Activated CD4-positive, alpha-beta T cell treated with anti-CD3 and anti-CD28 coated beads, Interleukin-2, amount 10 ng/mL, durations not matched to agents 24 days and 14 days (primary cell): ENCODE measurements at regions not wholly inside any gene's neighbourhood (a gene's known extent, or its start where the extent isn't known, plus 50 kb on each side); places are given as distances from the start of the nearest gene placed in this dataset.
A peak's percentile ranks its signal among the peaks of the same experiment; 100 is the strongest.

Source experiments
- DNase-seq: peaks from one replicate; pipeline ENCODE4 v3.0.0; 2022
- H3K27ac Mint-ChIP-seq: one replicate; pipeline ENCODE4 v1.8.0; 2022; ENCODE audit warnings: mild to moderate bottlenecking, mixed read lengths
- H3K27me3 Mint-ChIP-seq: one replicate; pipeline ENCODE4 v1.8.0; 2022; ENCODE audit warnings: mixed read lengths
- H3K36me3 Mint-ChIP-seq: one replicate; pipeline ENCODE4 v1.8.0; 2022; ENCODE audit warnings: low read depth, mild to moderate bottlenecking, mixed read lengths
- H3K4me1 Mint-ChIP-seq: one replicate; pipeline ENCODE4 v1.8.0; 2021; ENCODE audit warnings: mixed read lengths
- H3K4me3 Mint-ChIP-seq: one replicate; pipeline ENCODE4 v1.8.0; 2022; ENCODE audit warnings: mild to moderate bottlenecking, moderate library complexity, mixed read lengths
- H3K9me3 Mint-ChIP-seq: one replicate; pipeline ENCODE4 v1.8.0; 2021; ENCODE audit warnings: mixed read lengths
- intact Hi-C: fragments of 100-400 bp; cut with micrococcal nuclease; formaldehyde crosslinking; loops from one replicate; pipeline ENCODE4 v1.15.1; 2023

DNA sequence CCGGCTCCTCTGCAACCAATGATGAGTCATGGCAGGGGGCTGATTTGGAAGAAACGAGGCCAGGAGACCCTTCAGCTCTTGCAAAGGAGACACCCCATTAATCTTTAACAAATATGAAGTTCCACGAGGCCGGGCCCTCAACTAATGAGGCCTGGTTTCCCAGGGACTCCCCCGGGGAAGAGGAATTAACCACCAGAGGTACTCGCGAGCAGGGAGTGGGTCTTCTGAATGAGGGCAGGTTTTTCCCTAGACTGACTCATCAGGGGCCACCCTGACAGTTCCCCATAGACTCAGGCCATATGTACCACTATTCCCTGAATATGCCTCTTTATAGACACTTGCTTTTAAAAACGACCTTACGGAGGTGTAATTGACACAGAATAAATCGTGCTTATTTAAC is 150.7 kb upstream of the LHX5 start:
- Mint-ChIP-seq H3K4me3 (no peak overlapping the region), H3K9me3 (peaks cover 6% of the 10 kb centered on the region), H3K27ac (no peak overlapping the region), H3K4me1 (no peaks in the 10 kb centered on the region), H3K27me3 (no peaks in the 10 kb centered on the region), H3K36me3 (no peaks in the 10 kb centered on the region)
- intact Hi-C loops: no loop called here
- no peak for DNase-seq

DNA sequence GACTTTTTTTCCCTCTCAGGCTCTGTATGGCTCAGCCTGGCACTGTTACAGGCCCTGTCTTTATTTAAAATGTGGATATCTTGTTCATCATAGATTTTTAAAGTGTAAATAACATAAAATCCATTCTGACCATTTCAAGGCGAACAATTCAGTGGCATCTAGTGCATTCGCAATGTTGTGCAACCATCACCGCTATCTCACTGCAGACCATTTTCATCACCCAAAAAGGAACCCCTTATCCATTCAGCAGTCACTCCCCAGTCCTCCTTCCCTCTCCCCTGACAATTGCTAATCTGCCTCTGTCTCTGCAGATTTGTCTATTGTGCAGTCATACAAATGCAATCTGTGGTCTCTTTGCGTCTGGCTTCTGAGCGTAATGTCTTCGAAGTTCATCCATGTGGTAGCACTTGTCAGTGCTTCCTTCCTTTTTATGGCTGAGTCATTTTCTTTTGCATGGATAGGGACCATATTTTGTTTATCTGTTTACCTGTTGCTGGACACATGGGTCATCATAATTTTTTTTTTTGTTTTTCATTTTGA is 148.8 kb upstream of the LHX5 start:
- no peaks in the 10 kb centered on the region for H3K36me3 Mint-ChIP-seq
- H3K4me1 Mint-ChIP-seq: no peaks in the 10 kb centered on the region
- DNase-seq: no peak
- no peak overlapping the region for H3K27ac Mint-ChIP-seq
- no peaks in the 10 kb centered on the region for H3K27me3 Mint-ChIP-seq
- intact Hi-C loops: no loop called here
- peaks cover 3% of the 10 kb centered on the region for H3K9me3 Mint-ChIP-seq
- no peak overlapping the region for H3K4me3 Mint-ChIP-seq

GRCh38 chr12:113619202-113619601 is 147.5 kb upstream of the LHX5 start:
- H3K36me3 Mint-ChIP-seq: no peaks in the 10 kb centered on the region
- DNase-seq: no peak
- H3K27me3 Mint-ChIP-seq: no peaks in the 10 kb centered on the region
- intact Hi-C loops: no loop called here
- H3K4me1 Mint-ChIP-seq: no peaks in the 10 kb centered on the region
- no peak overlapping the region for H3K4me3 Mint-ChIP-seq
- no peaks in the 10 kb centered on the region for H3K9me3 Mint-ChIP-seq
- no peak overlapping the region for H3K27ac Mint-ChIP-seq

- H3K27ac Mint-ChIP-seq: no peak overlapping the region
- intact Hi-C loops: no loop called here
- peaks cover 32% of the 10 kb centered on the region for H3K27me3 Mint-ChIP-seq
These were observed 141.7 kb upstream of the LHX5 start for GRCh38 chr12:113613414-113613813.

GRCh38 chr12:113612793-113613192 is 141.1 kb upstream of the LHX5 start:
- H3K9me3 Mint-ChIP-seq: no peaks in the 10 kb centered on the region
- no peak overlapping the region for H3K27ac Mint-ChIP-seq
- DNase-seq: no peak
- peaks cover 32% of the 10 kb centered on the region for H3K27me3 Mint-ChIP-seq
- no peaks in the 10 kb centered on the region for H3K4me1 Mint-ChIP-seq
- intact Hi-C loops: no loop called here
- no peak overlapping the region for H3K4me3 Mint-ChIP-seq
- no peaks in the 10 kb centered on the region for H3K36me3 Mint-ChIP-seq

More at GRCh38 chr12:113613414-113613813, 141.7 kb upstream of the LHX5 start:
- no peak overlapping the region for H3K4me3 Mint-ChIP-seq
- DNase-seq: no peak
- H3K4me1 Mint-ChIP-seq: no peaks in the 10 kb centered on the region
- no peaks in the 10 kb centered on the region for H3K36me3 Mint-ChIP-seq
- H3K9me3 Mint-ChIP-seq: no peaks in the 10 kb centered on the region

GRCh38 chr12:113612076-113612728 is 140.5 kb upstream of the LHX5 start:
- DNase-seq: no peak
- Mint-ChIP-seq H3K4me1 (no peaks in the 10 kb centered on the region), H3K36me3 (no peaks in the 10 kb centered on the region), H3K4me3 (no peak overlapping the region), H3K27me3 (peaks cover 32% of the 10 kb centered on the region), H3K27ac (no peak overlapping the region), H3K9me3 (no peaks in the 10 kb centered on the region)
- intact Hi-C loops: no loop called here

- no peak overlapping the region for H3K27ac Mint-ChIP-seq
- DNase-seq: no peak
- no peaks in the 10 kb centered on the region for H3K4me1 Mint-ChIP-seq
- H3K4me3 Mint-ChIP-seq: no peak overlapping the region
- intact Hi-C loops: no loop called here
- peaks cover 32% of the 10 kb centered on the region for H3K27me3 Mint-ChIP-seq
- no peaks in the 10 kb centered on the region for H3K9me3 Mint-ChIP-seq
- H3K36me3 Mint-ChIP-seq: no peaks in the 10 kb centered on the region
These were observed 140.0 kb upstream of the LHX5 start for GRCh38 chr12:113611652-113612051.

DNA sequence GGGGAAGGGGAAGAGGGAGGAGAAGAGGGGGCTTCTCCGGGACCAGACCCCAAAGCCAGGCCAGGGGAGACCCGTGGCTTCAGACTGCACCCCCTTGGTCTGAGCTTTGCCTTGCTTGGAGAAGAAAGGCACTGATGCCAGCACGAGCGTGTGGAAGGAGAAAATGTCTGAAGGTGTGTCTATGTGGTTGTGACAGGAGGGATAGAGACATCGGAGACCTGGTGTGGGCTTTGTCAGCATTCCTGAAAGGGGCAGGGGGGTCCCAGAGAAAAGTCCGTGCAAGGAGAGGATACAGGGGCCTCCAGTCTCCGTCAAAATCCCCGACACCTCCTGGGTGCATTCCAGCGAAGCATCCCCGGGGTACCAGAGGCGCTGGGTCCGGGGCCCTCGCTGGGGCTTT is 139.0 kb upstream of the LHX5 start:
- H3K27ac Mint-ChIP-seq: no peak overlapping the region

DNA sequence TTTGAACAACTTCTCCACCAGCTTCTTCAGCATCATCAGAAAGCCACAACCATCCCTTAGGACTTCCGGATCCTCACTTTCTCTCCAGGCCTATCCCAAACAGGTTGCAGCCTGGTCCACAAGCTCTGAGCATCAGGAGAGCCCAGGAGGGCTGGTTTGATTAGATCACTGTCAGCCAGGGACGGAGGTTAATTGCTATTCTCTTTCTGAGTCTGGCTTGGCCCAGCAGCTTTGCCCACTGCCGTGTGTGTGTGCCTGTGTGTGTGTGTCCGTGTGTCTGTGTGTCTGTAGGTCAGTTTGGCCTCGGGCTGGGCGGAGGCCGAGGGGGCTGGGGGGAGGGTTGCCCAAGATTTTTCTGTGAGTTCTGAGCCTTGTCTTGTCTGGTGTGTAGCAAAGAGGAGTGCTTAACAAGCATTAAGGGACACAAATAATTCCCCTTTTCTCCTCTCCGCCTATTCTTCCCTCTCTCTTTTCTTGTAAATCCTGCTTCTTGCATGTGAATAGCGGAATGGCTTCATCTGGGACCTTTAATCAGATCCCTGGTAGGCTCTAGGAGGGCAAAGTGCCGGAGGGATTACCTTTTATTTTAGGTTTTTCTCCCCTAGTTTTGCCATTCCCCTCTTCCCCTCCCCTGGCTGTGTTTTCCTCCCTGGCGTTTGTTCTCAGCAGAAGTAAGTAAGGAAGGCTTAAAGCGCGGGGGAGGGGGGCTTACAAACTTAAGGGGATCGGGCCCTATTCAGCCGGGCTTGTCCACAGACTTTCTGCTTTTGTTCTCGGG is 138.2 kb upstream of the LHX5 start:
- H3K27ac Mint-ChIP-seq: no peak overlapping the region
- no peaks in the 10 kb centered on the region for H3K36me3 Mint-ChIP-seq
- H3K4me3 Mint-ChIP-seq: no peak overlapping the region
- no peaks in the 10 kb centered on the region for H3K9me3 Mint-ChIP-seq
- no peaks in the 10 kb centered on the region for H3K4me1 Mint-ChIP-seq
- intact Hi-C loops: no loop called here
- peaks cover 32% of the 10 kb centered on the region for H3K27me3 Mint-ChIP-seq
- DNase-seq: no peak

More for the DNA sequence above, 139.0 kb upstream of the LHX5 start:
- H3K4me1 Mint-ChIP-seq: no peaks in the 10 kb centered on the region
- H3K9me3 Mint-ChIP-seq: no peaks in the 10 kb centered on the region
- H3K4me3 Mint-ChIP-seq: no peak overlapping the region
- no peak for DNase-seq
- intact Hi-C loops: no loop called here
- peaks cover 32% of the 10 kb centered on the region for H3K27me3 Mint-ChIP-seq
- H3K36me3 Mint-ChIP-seq: no peaks in the 10 kb centered on the region

- Mint-ChIP-seq H3K4me3 (no peak overlapping the region), H3K9me3 (no peaks in the 10 kb centered on the region), H3K4me1 (no peaks in the 10 kb centered on the region), H3K27me3 (peaks cover 4% of the 10 kb centered on the region), H3K27ac (no peak overlapping the region), H3K36me3 (no peaks in the 10 kb centered on the region)
- DNase-seq: no peak
- intact Hi-C loops: no loop called here
These were observed 133.0 kb upstream of the LHX5 start for GRCh38 chr12:113604666-113605065.

DNA sequence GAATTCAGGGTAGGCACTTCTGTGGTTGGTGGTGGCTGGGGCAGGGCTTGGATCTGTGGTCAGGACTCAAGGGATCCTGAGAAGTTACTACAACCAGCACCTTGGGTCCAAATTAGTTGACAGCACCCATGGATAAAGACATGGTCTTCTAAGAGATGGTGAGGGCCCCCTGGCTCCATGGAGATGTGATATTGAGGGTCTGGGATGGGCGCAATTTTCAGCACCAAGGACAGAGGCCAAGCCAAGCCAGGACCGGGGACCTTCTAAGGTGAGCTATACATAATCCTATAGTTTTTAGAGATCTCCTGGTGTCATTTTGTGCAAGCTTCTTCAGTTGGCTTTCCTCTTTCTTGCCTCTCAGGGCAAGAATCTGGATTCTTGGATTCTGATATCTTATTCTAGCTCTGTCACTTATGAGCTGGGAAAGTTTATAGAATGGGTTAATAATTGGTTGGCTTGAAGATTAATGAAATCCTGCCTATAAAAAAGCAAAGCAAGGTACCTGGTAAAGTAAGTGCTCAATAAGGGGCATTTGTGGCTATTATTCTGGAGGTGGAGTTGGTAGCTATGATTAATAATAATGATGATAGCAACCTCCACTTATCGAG is 130.1 kb upstream of the LHX5 start:
- Mint-ChIP-seq H3K27me3 (no peaks in the 10 kb centered on the region), H3K27ac (no peak overlapping the region), H3K36me3 (no peaks in the 10 kb centered on the region), H3K9me3 (no peaks in the 10 kb centered on the region), H3K4me1 (no peaks in the 10 kb centered on the region), H3K4me3 (no peak overlapping the region)
- DNase-seq: peak; percentile 60
- intact Hi-C loops: no loop called here

DNA sequence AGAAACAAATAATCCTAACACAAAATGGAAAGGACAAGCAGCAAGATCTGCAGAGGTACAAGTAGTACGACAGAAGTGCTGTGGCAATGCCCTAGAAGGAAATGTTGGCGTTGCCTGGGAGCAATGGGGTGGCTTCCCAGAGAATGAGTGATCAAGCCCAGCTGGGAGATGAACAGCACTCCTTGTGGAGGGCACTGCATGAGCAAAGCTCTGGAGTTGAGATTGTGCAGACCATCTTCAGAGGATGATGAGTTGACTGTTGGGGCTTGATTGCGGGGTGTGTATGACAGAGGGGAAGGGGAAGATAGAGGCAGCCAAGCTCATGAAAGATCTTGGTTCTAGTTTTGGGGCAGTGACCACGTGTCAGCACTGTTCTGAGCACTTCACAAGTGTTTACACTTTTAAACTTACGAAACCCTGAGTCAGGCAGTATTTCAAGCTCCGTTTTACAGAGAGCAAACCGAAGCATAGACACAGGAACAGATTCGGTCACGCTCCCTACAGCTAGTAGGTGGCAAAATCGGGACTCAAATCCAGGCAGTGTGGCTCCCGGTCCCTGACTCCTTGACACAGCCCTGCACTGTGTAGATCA is 127.2 kb upstream of the LHX5 start:
- Mint-ChIP-seq H3K4me3 (no peak overlapping the region), H3K27me3 (peaks cover 2% of the 10 kb centered on the region), H3K36me3 (no peaks in the 10 kb centered on the region), H3K27ac (no peak overlapping the region), H3K9me3 (peaks cover 6% of the 10 kb centered on the region), H3K4me1 (no peaks in the 10 kb centered on the region)
- no peak for DNase-seq
- intact Hi-C loops: no loop called here

- Mint-ChIP-seq H3K36me3 (no peaks in the 10 kb centered on the region), H3K9me3 (peaks cover 6% of the 10 kb centered on the region), H3K4me3 (no peak overlapping the region), H3K4me1 (no peaks in the 10 kb centered on the region), H3K27me3 (peaks cover 14% of the 10 kb centered on the region), H3K27ac (no peak overlapping the region)
- intact Hi-C loops: no loop called here
- no peak for DNase-seq
These were observed 123.3 kb upstream of the LHX5 start for GRCh38 chr12:113594967-113595366.

DNA sequence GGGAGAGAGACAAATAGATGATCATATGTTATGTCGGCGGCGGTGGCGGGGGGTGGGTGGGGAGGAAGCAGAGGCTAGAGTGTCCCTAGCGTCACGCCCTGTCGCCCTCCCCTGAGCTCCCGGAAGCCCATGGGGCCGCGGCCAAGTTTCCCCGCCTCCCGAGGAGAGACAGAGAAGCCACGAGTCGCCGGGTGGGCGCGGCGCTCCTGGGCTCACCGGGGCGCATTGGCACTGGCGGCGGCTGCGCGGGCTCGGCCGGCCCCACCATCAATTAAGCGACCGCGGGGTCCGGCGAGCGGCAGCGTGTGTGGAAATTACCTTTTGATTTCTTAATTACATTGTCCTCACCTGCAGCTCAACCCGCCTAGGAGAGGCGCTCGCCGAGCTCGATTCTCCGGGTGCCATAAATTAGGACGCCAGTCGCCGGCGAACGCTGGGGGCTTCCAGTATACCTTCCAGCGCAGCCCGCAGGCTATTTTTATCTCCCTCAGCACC is 119.9 kb upstream of the LHX5 start:
- H3K9me3 Mint-ChIP-seq: peaks cover 6% of the 10 kb centered on the region
- H3K27ac Mint-ChIP-seq: no peak overlapping the region
- H3K4me1 Mint-ChIP-seq: no peaks in the 10 kb centered on the region
- peak overlapping the region; percentile 46 for H3K4me3 Mint-ChIP-seq
- no peaks in the 10 kb centered on the region for H3K36me3 Mint-ChIP-seq
- intact Hi-C loops: no loop called here
- H3K27me3 Mint-ChIP-seq: peaks cover 14% of the 10 kb centered on the region
- peak; percentile 55 for DNase-seq
